ENCODE measurements at regions not wholly inside any gene's neighbourhood (a gene's known extent, or its start where the extent isn't known, plus 50 kb on each side); places are given as distances from the start of the nearest gene placed in this dataset.

DNA sequence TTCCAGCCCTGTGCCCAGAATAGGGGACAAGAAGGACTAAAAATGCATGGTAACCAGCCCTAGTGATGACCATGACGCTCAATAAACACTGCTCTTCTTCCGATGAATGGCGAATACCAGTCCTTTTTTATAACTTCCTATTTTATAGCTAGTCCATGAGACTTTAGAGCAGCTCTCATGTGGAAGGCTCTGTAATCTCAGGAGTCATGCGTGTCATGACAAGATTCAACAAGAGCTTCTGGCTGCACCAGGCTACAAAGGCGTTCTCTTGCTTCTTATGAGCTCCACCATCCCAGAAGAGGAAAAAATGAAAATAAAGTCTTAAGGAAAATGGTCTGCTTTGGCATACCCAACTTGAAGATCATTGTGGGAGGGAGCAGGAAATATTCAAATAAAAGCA lies 141.0 kb downstream of the TMCO5A start:
- no peaks in the 10 kb centered on the region for H3K27me3 ChIP-seq
- no peaks in the 10 kb centered on the region for H3K9me3 ChIP-seq
- H3K36me3 ChIP-seq, result no peaks in the 10 kb centered on the region
- H3K4me1 ChIP-seq, result peaks cover 0 to 20% (median 8%) of the 10 kb centered on the region in 4 donors
- no peak overlapping the region for H3K27ac ChIP-seq
- no peak overlapping the region for H3K4me3 ChIP-seq
- TF ChIP-seq, protein P1, sequence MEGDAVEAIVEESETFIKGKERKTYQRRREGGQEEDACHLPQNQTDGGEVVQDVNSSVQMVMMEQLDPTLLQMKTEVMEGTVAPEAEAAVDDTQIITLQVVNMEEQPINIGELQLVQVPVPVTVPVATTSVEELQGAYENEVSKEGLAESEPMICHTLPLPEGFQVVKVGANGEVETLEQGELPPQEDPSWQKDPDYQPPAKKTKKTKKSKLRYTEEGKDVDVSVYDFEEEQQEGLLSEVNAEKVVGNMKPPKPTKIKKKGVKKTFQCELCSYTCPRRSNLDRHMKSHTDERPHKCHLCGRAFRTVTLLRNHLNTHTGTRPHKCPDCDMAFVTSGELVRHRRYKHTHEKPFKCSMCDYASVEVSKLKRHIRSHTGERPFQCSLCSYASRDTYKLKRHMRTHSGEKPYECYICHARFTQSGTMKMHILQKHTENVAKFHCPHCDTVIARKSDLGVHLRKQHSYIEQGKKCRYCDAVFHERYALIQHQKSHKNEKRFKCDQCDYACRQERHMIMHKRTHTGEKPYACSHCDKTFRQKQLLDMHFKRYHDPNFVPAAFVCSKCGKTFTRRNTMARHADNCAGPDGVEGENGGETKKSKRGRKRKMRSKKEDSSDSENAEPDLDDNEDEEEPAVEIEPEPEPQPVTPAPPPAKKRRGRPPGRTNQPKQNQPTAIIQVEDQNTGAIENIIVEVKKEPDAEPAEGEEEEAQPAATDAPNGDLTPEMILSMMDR (IDR thresholded peaks at IDR 0.05), result no peak
- no peak for DNase-seq
- intact Hi-C loops (cut with DNase I; ENCODE audit: low total_unique reads), result no loop called here

DNA sequence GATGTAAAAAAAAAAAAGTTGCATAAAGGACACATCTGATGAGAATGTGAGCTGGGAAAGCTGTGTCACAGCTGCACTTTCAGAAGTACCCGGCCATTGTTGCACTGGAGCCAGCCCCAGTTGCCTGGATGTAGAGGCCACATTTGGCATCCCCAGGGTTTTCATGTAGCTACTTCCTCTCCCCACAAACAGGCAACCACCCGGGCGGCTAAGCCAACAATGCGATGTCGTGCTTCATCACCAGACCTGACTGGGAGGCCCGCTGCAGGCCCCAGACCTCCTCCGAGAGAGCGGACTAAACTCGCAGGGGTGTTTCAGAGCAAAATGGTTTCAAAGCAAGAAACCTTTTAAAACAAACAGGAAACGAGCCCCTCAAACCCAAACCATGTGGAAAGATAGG lies 142.3 kb downstream of the TMCO5A start:
- Histone ChIP-seq H3K27me3 (no peaks in the 10 kb centered on the region), H3K9me3 (no peaks in the 10 kb centered on the region), H3K4me1 (peaks cover 0 to 15% (median 8%) of the 10 kb centered on the region in 4 donors), H3K36me3 (no peaks in the 10 kb centered on the region), H3K4me3 (no peak overlapping the region), H3K27ac (no peak overlapping the region)
- DNase-seq, result no peak
- intact Hi-C loops (cut with DNase I; ENCODE audit: low total_unique reads), result no loop called here
- TF ChIP-seq, protein P1 (IDR thresholded peaks at IDR 0.05), result no peak

DNA sequence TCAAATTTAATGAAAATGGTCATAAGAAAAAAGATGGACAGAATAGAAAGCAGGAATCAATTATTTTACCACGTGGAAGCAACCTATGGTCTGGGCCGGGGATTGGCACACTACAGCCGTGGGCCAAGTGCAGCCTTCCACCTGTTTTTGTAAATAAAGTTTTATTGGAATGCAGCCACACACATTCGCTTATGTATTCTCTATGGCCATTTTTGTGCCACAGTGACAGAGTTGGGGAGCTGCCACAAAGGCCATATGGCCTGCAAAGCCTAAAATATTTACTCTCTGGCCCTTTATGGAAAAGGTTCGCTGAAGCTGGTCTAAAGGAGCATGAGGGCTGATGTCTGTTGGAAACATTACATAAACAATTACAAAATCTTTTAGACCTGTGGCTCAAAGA lies 144.8 kb downstream of the TMCO5A start:
- Histone ChIP-seq H3K4me3 (no peak overlapping the region), H3K36me3 (no peaks in the 10 kb centered on the region), H3K9me3 (no peaks in the 10 kb centered on the region), H3K4me1 (no peaks in the 10 kb centered on the region), H3K27ac (no peak overlapping the region), H3K27me3 (no peaks in the 10 kb centered on the region)
- intact Hi-C loops (cut with DNase I; ENCODE audit: low total_unique reads), result no loop called here
- no peak for DNase-seq
- TF ChIP-seq, protein P1 (IDR thresholded peaks at IDR 0.05), result no peak

DNA sequence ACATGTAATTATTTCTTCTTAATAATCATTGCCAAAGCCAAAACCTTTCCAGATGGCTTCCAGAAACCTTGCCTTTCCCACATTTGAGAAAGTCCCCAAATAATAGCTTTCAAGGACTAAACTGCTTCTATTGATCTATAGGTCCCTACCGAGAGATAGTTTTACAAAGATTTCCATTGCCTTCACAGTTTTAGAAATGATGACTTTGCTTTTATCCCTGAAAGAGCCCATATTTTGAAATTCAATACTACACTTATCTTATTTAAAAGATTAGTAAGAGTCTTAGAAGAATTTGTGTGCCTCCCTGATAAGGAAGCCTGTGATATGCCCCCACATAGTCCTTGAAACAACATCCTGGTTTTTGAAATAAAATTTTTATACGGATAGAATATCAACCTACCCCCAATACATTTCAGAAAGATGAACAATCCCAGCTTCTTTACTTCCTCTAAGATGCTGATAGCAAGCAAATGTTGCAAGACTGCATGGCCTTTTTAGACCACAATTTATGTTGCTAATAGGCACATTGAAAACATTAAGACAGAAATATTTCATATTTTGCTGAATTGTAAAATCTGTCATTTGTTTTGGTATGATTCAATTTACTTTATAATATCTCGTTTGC lies 146.3 kb downstream of the TMCO5A start:
- Histone ChIP-seq H3K4me3 (no peak overlapping the region), H3K36me3 (no peaks in the 10 kb centered on the region), H3K27me3 (no peaks in the 10 kb centered on the region), H3K9me3 (no peaks in the 10 kb centered on the region), H3K4me1 (peaks cover 0 to 2% (median 0%) of the 10 kb centered on the region in 4 donors), H3K27ac (no peak overlapping the region)
- intact Hi-C loops (cut with DNase I; ENCODE audit: low total_unique reads), result no loop called here
- TF ChIP-seq, protein P1 (IDR thresholded peaks at IDR 0.05), result no peak
- DNase-seq, result no peak

DNA sequence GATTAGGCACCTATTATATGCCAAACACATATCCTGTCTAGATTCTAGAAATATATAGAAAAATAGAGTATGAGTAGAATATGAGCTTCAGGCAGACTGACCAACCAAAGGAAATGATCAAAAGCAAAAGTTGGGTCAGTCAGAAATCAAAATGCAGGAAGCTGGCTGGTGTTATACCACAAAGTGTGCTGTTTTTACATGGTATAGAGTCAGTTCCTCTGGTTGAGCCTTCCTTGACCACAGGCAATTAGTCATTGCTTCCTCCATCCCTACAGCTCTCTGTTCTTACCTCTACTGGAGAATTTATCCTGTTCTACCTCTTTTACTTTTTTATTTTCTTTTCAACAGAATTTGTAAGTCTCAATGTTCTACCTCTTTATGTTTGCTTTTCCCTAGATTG lies 149.8 kb downstream of the TMCO5A start:
- no peaks in the 10 kb centered on the region for H3K36me3 ChIP-seq
- TF ChIP-seq, protein P1 (IDR thresholded peaks at IDR 0.05), result no peak
- H3K4me1 ChIP-seq, result peaks cover 0 to 3% (median 0%) of the 10 kb centered on the region in 4 donors
- no peaks in the 10 kb centered on the region for H3K9me3 ChIP-seq
- H3K4me3 ChIP-seq, result no peak overlapping the region
- no peak overlapping the region for H3K27ac ChIP-seq
- no peaks in the 10 kb centered on the region for H3K27me3 ChIP-seq
- DNase-seq, result no peak
- intact Hi-C loops (cut with DNase I; ENCODE audit: low total_unique reads), result no loop called here

DNA sequence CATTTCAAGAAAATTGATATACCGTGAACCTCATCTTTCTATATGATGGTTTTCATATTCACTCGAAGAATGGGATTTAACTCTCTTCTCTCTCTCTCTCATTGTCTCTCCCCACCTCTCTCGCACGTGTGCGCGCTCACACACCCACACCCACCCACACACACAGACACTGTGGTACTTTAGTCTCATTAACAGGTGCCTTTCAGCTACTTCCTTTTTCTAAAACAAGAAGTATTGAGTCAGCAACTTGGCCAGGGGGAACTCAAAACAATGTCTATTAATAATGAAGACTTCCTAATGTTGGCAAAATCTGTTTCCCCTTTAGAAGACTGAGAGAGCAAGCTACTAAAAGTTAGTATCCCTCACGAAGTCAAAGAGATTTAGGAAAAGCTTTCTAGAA lies 150.7 kb downstream of the TMCO5A start:
- H3K27me3 ChIP-seq, result no peaks in the 10 kb centered on the region
- intact Hi-C loops (cut with DNase I; ENCODE audit: low total_unique reads), result no loop called here
- H3K4me3 ChIP-seq, result no peak overlapping the region
- peaks cover 0 to 3% (median 0%) of the 10 kb centered on the region in 4 donors for H3K4me1 ChIP-seq
- H3K36me3 ChIP-seq, result no peaks in the 10 kb centered on the region
- H3K9me3 ChIP-seq, result no peaks in the 10 kb centered on the region
- no peak overlapping the region for H3K27ac ChIP-seq
- DNase-seq, result no peak
- TF ChIP-seq, protein P1 (IDR thresholded peaks at IDR 0.05), result no peak
